GM19452 (cell line): ENCODE measurements at regions not wholly inside any gene's neighbourhood (a gene's known extent, or its start where the extent isn't known, plus 50 kb on each side); places are given as distances from the start of the nearest gene placed in this dataset.
A peak's percentile ranks its signal among the peaks of the same experiment; 100 is the strongest.
"Not testable (repeated sequence)": the region's sequence is repeated elsewhere in the genome, so short reads cannot be mapped to it uniquely, and the experiment has no call there.

Experiments
- ATAC-seq: cut with Tn5 transposase; IDR thresholded peaks from one replicate; pipeline ENCODE4 v1.9.1; 2021; ENCODE audit not compliant: unreplicated experiment

DNA sequence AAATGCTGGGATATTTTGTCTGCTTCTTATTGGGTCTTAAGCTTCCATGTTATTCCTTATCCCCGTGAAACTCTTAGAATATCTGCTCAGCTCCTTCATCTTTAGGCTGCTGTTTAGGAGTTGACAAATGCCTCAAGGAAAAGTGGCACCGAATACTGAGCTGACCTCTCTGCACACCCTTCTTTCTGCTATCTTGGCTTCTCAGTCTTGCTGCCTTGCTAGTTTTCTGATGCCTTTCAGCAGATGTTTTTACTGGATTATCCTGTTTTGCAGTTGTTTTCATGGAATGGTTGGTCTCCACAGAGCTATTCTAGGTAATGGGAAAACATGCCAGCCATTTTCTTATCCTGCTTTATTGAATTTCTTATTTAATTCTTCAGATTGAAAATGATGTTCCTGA lies 86.3 kb downstream of the GYPE start:
- no peak for ATAC-seq

DNA sequence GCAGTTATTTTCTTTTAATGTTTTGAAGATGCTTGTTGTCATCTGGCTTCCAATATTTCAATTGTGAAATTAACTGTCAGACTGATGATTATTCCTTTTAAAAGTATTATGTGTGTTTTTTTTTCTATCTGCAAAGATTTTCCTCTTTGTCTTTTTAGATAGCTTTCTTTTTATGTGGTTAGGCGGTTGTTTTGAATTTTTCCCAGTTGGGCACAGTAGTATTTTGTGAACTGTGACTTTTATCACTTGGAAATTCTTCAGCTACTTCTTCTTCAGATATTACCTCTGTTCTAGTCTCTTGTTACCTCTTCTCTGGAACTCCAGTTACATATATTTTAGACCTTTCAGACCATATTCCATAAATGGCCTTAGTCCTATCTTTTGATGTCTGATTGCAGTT lies 87.5 kb downstream of the GYPE start:
- ATAC-seq: not testable (repeated sequence)

DNA sequence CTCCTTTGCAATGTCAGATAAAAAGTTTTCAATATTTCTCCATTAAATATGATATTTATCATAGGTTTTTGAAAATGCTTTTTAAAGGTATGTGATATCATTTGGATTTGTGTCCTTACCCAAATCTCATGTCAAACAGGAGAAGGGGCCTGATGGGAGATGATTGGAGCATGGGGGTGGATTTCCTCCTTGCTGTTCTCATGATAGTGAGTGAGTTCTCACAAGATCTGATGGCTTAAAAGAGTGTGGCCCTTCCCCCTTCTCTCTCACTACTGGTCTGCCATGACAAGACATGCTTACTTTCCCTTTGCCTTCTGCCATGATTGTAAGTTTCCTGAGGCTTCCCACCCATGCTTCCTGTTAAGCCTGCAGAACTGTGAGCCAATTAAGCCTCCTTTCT lies 90.0 kb downstream of the GYPE start:
- not testable (repeated sequence) for ATAC-seq

DNA sequence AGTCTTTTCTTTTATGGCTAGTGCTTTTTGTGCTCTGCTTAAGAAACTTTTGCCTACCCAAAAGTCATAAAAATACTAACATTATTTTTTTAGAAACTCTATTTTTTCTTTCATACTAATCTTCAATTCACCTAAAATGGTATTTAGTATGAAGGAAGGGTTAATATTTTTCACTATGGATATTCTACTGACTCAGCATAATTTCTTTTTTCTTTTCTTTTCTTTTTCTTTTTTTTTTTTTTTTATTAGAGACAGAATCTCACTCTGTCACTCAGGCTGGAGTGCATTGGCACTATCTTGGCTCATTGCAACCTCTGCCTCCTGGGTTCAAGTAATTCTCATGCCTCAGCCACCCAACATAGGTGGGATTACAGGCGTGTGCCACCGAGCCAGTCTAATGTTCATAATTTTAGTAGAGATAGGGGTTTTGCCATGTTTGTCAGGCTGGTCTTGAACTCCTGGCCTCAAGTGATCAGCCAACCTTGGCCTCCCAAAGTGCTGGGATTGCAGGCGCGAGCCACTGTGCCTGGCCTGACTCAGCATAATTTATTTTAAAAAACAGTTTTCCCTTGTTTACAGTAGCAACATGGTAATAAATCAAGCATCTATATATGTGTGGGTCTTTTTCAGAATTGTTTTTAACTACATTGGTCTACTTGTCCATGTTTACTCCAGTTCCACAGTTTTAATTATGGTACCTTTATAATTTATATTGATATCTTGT lies 91.8 kb downstream of the GYPE start:
- not testable (repeated sequence) for ATAC-seq

DNA sequence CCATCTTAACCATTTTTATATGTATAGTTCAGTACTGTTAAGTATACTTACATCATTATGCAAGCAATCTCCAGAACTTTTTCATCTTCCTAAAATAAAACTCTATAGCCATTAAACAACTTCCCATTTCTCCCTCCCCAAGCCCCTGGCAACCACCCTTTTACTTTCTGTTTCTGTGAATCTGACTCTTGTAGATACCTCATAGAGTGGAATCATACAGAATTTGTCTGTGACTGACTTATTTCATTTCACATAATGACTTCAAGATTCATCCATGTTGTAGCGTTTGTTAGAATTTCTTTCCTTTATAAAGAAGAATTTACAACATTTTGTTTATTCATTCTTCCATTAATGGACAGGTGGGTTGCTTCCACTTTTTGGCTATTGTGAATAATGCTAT lies 91.2 kb upstream of the FREM3 start:
- ATAC-seq: not testable (repeated sequence)

DNA sequence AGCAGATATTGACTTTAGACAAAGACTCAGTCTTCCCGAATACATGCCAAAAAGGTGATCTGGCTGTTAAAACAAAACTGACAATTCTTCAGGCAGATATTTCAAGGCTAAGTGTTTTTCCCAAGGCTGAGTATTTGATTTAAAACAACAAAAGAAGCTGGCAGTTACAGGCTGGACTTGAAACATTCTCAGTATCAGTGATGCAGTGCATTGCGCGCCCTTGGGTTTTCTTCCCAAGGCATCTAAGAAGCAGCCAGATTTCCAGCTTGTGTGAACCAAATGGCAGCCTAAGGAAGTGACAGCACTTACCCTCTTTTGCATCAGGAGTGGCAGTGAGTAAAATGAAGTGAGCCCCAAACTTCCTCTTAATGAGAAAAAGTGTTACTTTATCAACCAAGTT lies 90.0 kb upstream of the FREM3 start:
- not testable (repeated sequence) for ATAC-seq

DNA sequence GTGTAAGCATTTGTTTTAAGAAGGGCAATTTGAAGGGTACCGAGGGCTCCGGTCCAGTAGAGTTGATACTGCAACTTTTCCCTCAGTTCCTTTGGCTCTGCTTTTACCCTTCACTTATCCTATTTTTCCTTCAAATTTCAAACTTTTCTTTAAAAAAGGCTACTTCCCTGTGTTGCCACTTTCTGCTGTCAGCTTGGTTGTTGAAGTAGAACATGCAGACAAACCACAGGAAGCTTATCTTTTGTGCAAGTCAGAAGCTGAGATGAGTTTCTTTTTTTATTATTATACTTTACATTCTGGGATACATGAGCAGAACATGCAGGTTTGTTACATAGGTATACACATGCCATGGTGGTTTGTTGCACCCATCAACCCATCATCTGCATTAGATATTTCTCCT lies 89.1 kb upstream of the FREM3 start:
- not testable (repeated sequence) for ATAC-seq

DNA sequence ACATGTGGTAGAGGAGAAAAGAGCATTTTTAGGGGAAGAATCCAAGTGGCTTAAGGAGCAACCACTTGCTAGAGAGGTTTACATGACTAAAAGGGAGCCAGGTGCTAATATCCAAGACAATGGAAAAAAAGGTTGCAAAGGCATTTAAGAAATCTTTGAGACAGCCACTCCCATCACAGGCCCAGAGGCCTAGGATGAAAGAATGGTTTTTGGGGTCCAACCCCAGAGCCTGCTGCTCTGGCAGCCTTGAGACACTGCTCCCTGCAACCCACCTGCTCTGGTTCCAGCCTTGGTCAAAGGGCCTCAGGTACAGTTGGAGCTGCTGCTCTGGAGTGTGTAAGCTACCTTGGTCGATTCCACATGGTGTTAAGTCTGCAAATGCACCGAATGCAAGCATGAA lies 84.1 kb upstream of the FREM3 start:
- ATAC-seq: no peak

DNA sequence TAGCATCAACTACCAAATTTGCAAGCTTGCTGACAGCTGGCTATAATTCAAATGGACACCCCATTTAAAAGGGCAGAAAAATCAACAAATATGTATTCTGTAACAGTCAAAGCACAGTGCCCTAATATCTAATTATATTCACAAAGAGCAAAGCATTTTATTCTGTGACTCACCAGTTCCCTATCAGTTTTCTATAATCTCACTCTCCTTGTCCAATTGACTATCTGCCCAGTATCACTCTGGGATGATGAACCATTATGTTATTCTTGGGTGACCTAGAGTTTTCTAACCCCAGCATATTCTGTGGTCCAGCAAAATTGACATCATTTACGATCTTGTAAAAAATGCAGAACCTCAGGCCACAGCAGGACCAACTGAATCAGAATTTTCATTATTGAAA lies 82.0 kb upstream of the FREM3 start:
- no peak for ATAC-seq

DNA sequence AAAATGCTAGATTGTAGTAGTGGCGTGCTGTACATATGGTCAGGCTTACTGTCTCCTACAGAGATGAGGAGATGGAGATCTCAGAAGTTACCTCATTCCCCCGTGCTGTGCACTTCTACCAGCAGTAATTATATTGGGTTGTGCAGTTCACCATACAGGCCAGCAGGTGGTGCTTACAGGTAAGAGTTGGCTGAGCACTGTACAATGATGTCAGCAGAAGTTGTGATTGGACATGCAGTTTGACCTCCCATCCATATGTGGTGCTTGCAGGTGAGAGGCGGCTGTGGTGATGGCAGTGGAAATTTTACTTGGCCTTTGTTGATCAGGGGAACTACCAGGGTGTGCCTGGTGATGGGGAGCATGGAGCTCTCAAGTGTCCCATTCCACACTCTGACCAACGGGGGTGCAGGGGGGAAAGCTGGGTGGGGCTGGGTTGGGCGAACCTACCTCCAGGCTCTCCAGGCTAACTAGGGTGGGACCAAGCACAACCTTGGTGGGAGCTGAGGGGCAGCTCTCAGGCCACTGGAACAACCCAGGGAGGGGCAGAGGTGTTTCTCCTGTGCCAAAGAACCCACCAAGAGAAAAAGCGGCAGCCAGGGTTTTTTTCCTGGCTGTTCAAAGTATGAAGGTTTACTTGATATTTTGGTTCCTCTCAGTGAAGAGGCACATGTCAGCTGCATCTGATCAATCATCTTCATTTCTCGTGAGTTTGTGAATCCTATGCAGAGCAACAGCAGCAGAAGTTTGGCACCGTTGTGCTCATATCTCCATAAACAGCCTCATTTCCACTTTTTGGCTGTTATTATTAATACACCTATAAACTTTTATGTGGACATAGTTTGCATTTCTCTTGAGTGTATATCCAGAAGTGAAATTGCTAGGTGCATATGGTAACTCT lies 73.8 kb upstream of the FREM3 start:
- ATAC-seq: peak; percentile 100

DNA sequence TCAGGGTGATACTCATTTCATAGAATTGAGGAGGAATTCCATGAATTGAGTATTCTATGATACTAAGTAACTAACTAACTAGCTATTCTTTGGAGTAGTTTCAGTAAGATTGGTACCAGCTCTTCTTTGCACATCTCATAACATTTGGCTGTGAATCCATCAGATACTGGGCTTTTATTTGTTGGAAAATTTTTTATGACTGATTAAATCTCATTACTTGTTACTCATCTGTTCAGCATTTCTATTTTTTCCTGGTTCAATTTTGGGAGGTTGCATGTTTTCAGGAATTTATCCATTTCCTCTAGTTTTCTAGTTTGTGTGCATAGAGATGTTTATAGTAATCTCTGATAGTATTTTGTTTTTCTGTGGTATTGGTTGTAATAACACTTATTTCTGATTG lies 70.8 kb upstream of the FREM3 start:
- ATAC-seq: no peak

DNA sequence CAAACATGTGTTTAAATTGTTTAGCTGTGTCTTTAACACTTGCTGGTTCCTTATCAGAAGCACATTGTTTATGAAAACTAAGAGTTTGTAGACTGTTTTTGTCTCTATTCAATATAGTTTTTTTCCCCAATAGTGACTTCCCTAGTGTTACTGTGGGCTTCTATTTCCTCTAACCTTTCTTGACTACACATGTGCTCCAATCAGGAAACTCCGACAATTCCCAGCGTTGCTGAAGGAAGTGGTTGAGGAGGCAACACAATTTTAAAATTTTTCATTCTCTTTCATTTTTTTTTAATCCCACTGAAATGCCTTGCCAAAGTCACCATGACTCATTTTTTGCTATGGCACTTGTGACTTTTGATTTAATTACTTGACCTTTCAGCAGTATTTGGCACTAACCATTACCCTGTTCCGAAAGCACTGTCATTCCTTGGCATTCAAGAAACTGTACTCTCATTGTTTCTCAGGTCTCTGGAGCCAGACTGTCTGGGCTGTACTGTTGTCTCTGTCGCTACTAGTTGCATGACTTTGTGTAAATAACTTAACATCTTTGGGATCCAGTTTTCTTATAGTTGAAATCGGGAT lies 67.6 kb upstream of the FREM3 start:
- ATAC-seq: no peak

DNA sequence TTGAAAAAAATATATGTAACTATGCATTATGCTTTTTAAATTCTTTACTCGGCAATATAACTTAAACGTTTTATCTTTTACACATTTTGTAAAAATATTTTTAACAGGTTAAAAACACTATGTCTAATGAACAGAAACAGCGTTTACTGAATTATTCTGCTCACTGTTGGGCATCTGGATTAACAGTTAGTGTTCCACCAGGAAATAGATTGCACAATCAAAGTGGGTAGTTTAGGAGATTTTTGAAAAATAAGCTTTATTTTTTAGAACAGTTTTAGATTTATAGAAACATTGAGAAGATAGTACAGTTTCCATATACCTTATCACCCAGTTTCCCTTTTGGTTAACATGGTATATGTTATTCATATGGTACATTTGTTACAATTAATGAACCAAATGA lies 63.1 kb upstream of the FREM3 start:
- no peak for ATAC-seq

DNA sequence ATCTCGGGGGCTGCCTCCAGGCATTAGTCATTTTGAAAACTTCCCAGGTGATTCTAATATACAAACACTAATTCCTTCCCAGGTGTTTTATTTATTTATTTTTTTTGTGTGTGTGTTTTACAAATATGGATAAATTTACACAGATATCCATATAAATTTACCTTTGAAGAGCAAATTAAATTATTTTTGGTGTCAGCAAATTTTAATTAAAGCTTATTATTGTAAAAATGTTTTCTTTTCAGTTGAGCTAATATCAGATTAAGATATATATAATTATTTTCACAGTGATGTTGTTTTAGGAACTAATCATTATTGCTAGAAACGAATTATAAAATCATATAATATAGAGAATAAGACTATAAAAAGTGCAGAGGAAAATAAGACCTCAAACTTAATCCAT lies 62.0 kb upstream of the FREM3 start:
- no peak for ATAC-seq
